Mammary epithelial cell (primary cell): ENCODE measurements at regions not wholly inside any gene's neighbourhood (a gene's known extent, or its start where the extent isn't known, plus 50 kb on each side); places are given as distances from the start of the nearest gene placed in this dataset.

ENCODE experiments used
- EZH2 ChIP-seq: IDR thresholded peaks from 2 replicates; pipeline ENCODE4 v1.6.1; 2012; ENCODE audit warnings: low read length, inconsistent platforms, borderline replicate concordance
- TF ChIP-seq, protein P1 (sequence below), 2 donors: IDR thresholded peaks in 1 of 2; conservative IDR thresholded peaks in 1 of 2; 2 replicates each; pipeline ENCODE4 v1.5.1; 2011 to 2012; ENCODE audit warnings: inconsistent platforms in 2 of 2, low read length in 2 of 2, mild to moderate bottlenecking in 2 of 2, control low read depth in 1 of 2, low read depth in 1 of 2; ENCODE audit not compliant: insufficient read depth in 1 of 2; ENCODE audit errors: extremely low read depth in 1 of 2

DNA sequence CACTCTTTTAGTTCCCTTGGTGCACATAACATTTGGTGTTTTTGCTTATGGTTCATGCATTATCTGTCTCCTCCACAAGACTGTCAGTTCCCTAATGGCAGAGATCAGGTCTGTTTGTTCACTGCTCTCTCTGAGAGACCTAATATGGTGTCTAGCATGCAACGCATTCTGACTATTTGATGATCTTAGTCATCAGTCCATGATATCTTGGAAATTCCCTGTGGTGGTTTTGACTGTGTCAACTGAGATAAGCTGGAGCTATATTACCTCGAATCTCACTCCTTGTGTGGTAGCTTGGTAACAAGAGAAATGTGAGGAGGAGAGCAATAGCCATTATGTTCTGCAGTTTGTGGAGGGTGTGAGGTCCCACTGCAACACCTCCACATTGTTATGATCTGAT is 229.8 kb downstream of the FRK start:
- TF ChIP-seq, protein P1, sequence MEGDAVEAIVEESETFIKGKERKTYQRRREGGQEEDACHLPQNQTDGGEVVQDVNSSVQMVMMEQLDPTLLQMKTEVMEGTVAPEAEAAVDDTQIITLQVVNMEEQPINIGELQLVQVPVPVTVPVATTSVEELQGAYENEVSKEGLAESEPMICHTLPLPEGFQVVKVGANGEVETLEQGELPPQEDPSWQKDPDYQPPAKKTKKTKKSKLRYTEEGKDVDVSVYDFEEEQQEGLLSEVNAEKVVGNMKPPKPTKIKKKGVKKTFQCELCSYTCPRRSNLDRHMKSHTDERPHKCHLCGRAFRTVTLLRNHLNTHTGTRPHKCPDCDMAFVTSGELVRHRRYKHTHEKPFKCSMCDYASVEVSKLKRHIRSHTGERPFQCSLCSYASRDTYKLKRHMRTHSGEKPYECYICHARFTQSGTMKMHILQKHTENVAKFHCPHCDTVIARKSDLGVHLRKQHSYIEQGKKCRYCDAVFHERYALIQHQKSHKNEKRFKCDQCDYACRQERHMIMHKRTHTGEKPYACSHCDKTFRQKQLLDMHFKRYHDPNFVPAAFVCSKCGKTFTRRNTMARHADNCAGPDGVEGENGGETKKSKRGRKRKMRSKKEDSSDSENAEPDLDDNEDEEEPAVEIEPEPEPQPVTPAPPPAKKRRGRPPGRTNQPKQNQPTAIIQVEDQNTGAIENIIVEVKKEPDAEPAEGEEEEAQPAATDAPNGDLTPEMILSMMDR (conservative IDR thresholded peaks at IDR 0.05 in 1 of 2, IDR thresholded peaks at IDR 0.05 in 1 of 2; ENCODE audit: extremely low read depth in 1 of 2, insufficient read depth in 1 of 2, low read depth in 1 of 2, low read length in 2 of 2) = no peak
- no peak for TF ChIP-seq EZH2
